ENCODE measurements at regions not wholly inside any gene's neighbourhood (a gene's known extent, or its start where the extent isn't known, plus 50 kb on each side); places are given as distances from the start of the nearest gene placed in this dataset.

DNA sequence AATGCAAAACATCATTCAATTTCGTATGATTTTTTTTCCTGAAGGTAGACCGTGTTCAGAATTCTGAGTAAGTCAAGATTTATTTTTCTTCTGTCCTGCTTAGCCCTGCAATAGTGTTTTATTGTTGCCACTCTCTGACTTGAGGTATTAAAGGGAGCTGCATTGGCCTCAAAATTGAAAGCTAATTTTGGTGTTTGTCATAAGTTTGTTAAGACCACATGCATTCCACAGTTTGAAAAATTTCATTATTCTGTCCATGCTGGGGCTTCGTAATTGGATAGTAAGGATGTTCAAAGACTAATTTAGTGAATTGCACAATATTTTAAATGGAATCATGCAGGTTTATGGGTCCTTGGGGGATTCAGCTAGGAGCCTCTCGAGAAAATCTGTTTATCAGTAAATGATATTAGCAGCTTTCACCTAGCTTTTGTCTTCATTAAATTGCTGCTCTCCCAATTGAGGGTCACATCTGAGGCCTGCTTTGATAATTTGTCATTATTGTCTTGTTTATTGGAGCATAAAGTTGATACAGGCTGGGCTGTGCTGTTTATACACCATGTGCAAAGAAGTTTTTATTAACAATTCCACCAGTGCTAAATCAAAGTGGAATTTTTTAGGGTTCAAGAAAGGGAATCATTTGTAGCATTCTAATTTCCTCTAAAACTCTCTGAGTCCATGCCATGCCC is 339.8 kb upstream of the OBI1 start:
- H3K27ac ChIP-seq, result no peak overlapping the region
- WGBS, 2 donors (ENCODE audit: low coverage in 1 of 2), result 57 to 66% methylated on average over 4 of the region's 4 CpGs
- H3K36me3 ChIP-seq, result no peaks in the 10 kb centered on the region
- in situ Hi-C loops (cut with MboI; ENCODE audit: low pct_ligation_motif_present in 1 of 4, low pct_unique_long_range_greater_than_20kb in 1 of 4, low sequenced_read_pairs in 3 of 4) (loop anchor here in 1 of 4 donors (25.0 kb wide), 1 partner anchor 861 kb away; no protein-coding TSS in a partner anchor), intact Hi-C loops (cut with DNase I; ENCODE audit: low total_unique reads) (no loop called here)
- DNase-seq, result no peak
- no peaks in the 10 kb centered on the region for H3K9me3 ChIP-seq
- H3K27me3 ChIP-seq, result no peaks in the 10 kb centered on the region
- TF ChIP-seq EP300 (IDR thresholded peaks at IDR 0.05; ENCODE audit: low read depth) (no peak), POLR2A (IDR thresholded peaks at IDR 0.05) (no peak), POLR2AphosphoS5 (IDR thresholded peaks at IDR 0.05) (no peak)
- TF ChIP-seq, protein P1, sequence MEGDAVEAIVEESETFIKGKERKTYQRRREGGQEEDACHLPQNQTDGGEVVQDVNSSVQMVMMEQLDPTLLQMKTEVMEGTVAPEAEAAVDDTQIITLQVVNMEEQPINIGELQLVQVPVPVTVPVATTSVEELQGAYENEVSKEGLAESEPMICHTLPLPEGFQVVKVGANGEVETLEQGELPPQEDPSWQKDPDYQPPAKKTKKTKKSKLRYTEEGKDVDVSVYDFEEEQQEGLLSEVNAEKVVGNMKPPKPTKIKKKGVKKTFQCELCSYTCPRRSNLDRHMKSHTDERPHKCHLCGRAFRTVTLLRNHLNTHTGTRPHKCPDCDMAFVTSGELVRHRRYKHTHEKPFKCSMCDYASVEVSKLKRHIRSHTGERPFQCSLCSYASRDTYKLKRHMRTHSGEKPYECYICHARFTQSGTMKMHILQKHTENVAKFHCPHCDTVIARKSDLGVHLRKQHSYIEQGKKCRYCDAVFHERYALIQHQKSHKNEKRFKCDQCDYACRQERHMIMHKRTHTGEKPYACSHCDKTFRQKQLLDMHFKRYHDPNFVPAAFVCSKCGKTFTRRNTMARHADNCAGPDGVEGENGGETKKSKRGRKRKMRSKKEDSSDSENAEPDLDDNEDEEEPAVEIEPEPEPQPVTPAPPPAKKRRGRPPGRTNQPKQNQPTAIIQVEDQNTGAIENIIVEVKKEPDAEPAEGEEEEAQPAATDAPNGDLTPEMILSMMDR (IDR thresholded peaks at IDR 0.05), result no peak
- no peaks in the 10 kb centered on the region for H3K4me1 ChIP-seq
- H3K4me3 ChIP-seq, result no peak overlapping the region

DNA sequence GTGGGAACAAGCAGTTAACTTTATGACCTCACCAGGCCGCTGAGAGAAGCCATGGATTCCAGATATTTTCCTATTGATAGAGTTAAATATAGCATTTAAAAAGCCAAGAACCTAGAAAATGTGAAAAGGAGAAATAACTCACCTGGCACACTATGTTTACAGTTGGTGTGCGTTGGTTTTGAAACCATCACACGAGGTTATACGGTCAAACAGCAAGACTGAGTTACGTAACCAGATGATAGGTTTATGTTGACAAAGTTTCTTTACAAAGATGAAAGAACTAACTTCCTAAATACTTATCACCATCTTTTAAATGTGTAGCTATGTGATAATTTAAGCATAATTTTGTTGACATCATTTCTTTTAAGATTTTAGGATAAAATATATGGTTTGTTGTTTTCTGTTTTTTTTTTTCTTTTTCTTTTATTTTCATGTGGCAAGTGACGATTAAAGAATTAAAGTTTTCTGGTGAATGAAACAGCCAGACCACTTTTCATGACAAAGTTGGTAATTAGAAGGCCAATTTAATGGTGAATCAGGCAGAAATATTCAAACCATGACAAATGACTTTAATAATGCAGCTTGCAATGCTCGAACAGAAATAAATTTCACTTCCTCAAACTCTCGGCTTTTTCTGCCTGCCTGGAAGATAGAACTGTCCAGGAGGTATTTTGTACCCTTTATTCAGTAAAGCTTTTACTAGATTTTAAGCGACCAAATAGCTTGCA is 339.1 kb upstream of the OBI1 start:
- Histone ChIP-seq H3K4me3 (no peak overlapping the region), H3K27ac (no peak overlapping the region), H3K27me3 (no peaks in the 10 kb centered on the region), H3K36me3 (no peaks in the 10 kb centered on the region), H3K9me3 (no peaks in the 10 kb centered on the region), H3K4me1 (no peaks in the 10 kb centered on the region)
- no peak for DNase-seq
- TF ChIP-seq, protein P1 (IDR thresholded peaks at IDR 0.05), result no peak
- TF ChIP-seq POLR2AphosphoS5 (IDR thresholded peaks at IDR 0.05) (no peak), POLR2A (IDR thresholded peaks at IDR 0.05) (no peak), EP300 (IDR thresholded peaks at IDR 0.05; ENCODE audit: low read depth) (no peak)
- intact Hi-C loops (cut with DNase I; ENCODE audit: low total_unique reads) (no loop called here), in situ Hi-C loops (cut with MboI; ENCODE audit: low pct_ligation_motif_present in 1 of 4, low pct_unique_long_range_greater_than_20kb in 1 of 4, low sequenced_read_pairs in 3 of 4) (loop anchor here in 1 of 4 donors (25.0 kb wide), 1 partner anchor 861 kb away; no protein-coding TSS in a partner anchor)
- WGBS, 2 donors (ENCODE audit: low coverage in 1 of 2), result 48 to 55% methylated on average over 8 to 9 of the region's 9 CpGs

GRCh38 chr13:78993792-78994191 is 334.8 kb upstream of the OBI1 start:
- no peak overlapping the region for H3K27ac ChIP-seq
- no peaks in the 10 kb centered on the region for H3K27me3 ChIP-seq
- no peak for DNase-seq
- WGBS, 2 donors (ENCODE audit: low coverage in 1 of 2), result 61 to 67% methylated on average over 2 of the region's 2 CpGs
- H3K4me1 ChIP-seq, result no peaks in the 10 kb centered on the region
- H3K9me3 ChIP-seq, result no peaks in the 10 kb centered on the region
- in situ Hi-C loops (cut with MboI; ENCODE audit: low pct_ligation_motif_present in 1 of 4, low pct_unique_long_range_greater_than_20kb in 1 of 4, low sequenced_read_pairs in 3 of 4), result loop anchor here in 1 of 4 donors (25.0 kb wide), 1 partner anchor 856 kb away; no protein-coding TSS in a partner anchor
- TF ChIP-seq, protein P1 (IDR thresholded peaks at IDR 0.05), result no peak
- TF ChIP-seq POLR2AphosphoS5 (IDR thresholded peaks at IDR 0.05), result no peak
- no peak for TF ChIP-seq POLR2A (IDR thresholded peaks at IDR 0.05)
- no peak for TF ChIP-seq EP300 (IDR thresholded peaks at IDR 0.05; ENCODE audit: low read depth)
- H3K36me3 ChIP-seq, result no peaks in the 10 kb centered on the region
- intact Hi-C loops (cut with DNase I; ENCODE audit: low total_unique reads), result no loop called here
- no peak overlapping the region for H3K4me3 ChIP-seq

DNA sequence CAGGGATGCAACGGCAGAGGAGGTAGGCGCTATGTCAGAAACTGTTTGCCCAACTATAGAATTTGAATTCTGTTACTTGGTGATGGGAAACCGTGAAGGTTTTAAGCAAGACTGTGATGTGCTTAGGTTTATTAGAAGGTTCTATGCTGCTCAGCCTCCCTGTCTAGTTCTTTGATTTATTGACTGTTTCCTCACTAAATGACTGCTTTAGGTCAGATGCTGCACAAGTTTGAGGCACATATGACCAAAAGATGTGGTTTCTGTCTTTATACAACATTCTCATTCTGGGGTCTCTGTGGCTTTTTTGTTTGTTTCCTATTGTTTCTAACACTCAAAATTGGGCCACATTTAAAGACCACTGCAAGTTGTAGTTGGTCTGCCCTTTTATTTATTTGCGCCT is 323.0 kb upstream of the OBI1 start:
- no peak overlapping the region for H3K27ac ChIP-seq
- WGBS, 2 donors (ENCODE audit: low coverage in 1 of 2), result 71 to 81% methylated on average over 1 to 4 of the region's 4 CpGs
- intact Hi-C loops (cut with DNase I; ENCODE audit: low total_unique reads), result no loop called here
- no peak for DNase-seq
- no peak overlapping the region for H3K4me3 ChIP-seq
- no peaks in the 10 kb centered on the region for H3K4me1 ChIP-seq
- no peaks in the 10 kb centered on the region for H3K27me3 ChIP-seq
- no peaks in the 10 kb centered on the region for H3K9me3 ChIP-seq
- no peaks in the 10 kb centered on the region for H3K36me3 ChIP-seq
- in situ Hi-C loops (cut with MboI; ENCODE audit: low pct_ligation_motif_present in 1 of 4, low pct_unique_long_range_greater_than_20kb in 1 of 4, low sequenced_read_pairs in 3 of 4), result loop anchor here in 1 of 4 donors (25.0 kb wide), 1 partner anchor 845 kb away; no protein-coding TSS in a partner anchor
- TF ChIP-seq EP300 (IDR thresholded peaks at IDR 0.05; ENCODE audit: low read depth), result no peak
- no peak for TF ChIP-seq POLR2A (IDR thresholded peaks at IDR 0.05)
- TF ChIP-seq, protein P1 (IDR thresholded peaks at IDR 0.05), result no peak
- no peak for TF ChIP-seq POLR2AphosphoS5 (IDR thresholded peaks at IDR 0.05)

Measured in transverse colon (tissue), 4 donors.